C4-2B (cell line): ENCODE measurements at regions not wholly inside any gene's neighbourhood (a gene's known extent, or its start where the extent isn't known, plus 50 kb on each side); places are given as distances from the start of the nearest gene placed in this dataset.

Source experiments
- CTCF ChIP-seq: fragments of 450-650 bp; conservative IDR thresholded peaks from 2 replicates; pipeline ENCODE4 v1.5.1; 2017; ENCODE audit warnings: mild to moderate bottlenecking
- ZFX ChIP-seq: fragments of 450-650 bp; IDR thresholded peaks from 2 replicates; pipeline ENCODE4 v1.6.1; 2017

GRCh38 chr1:5459839-5460610 is 532.2 kb downstream of the NPHP4 start:
- TF ChIP-seq CTCF (no peak), ZFX (no peak)
